Trophoblast cell (in vitro differentiated cells and primary cell): ENCODE measurements at regions not wholly inside any gene's neighbourhood (a gene's known extent, or its start where the extent isn't known, plus 50 kb on each side); places are given as distances from the start of the nearest gene placed in this dataset.
"Not testable (repeated sequence)": the region's sequence is repeated elsewhere in the genome, so short reads cannot be mapped to it uniquely, and the experiment has no call there.

Source experiments
- DNase-seq, 2 donors: peaks; one replicate each; pipeline ENCODE4 v3.0.0-alpha.2; 2016
- H2AFZ ChIP-seq: 2 replicates; pipeline ENCODE4 v1.6.1; 2013; ENCODE audit warnings: low read length, moderate library complexity, mild to moderate bottlenecking; ENCODE audit not compliant: insufficient read depth, poor library complexity
- H2AK5ac ChIP-seq: 2 replicates; pipeline ENCODE4 v1.6.1; 2013; ENCODE audit warnings: mild to moderate bottlenecking, low read length
- H2BK120ac ChIP-seq: 2 replicates; pipeline ENCODE4 v1.6.1; 2013; ENCODE audit warnings: low read length, mild to moderate bottlenecking, moderate library complexity; ENCODE audit not compliant: insufficient read depth, poor library complexity
- H2BK12ac ChIP-seq: 2 replicates; pipeline ENCODE4 v1.6.1; 2013; ENCODE audit warnings: mild to moderate bottlenecking, low read length, moderate library complexity
- H2BK5ac ChIP-seq: 2 replicates; pipeline ENCODE4 v1.6.1; 2013; ENCODE audit warnings: low read length, low read depth, moderate library complexity, mild to moderate bottlenecking; ENCODE audit not compliant: poor library complexity
- H3K14ac ChIP-seq: 2 replicates; pipeline ENCODE4 v1.6.1; 2013; ENCODE audit warnings: mild to moderate bottlenecking, low read length
- H3K18ac ChIP-seq: 2 replicates; pipeline ENCODE4 v1.6.1; 2013; ENCODE audit warnings: mild to moderate bottlenecking, low read length
- H3K23ac ChIP-seq: 2 replicates; pipeline ENCODE4 v1.6.1; 2013; ENCODE audit warnings: low read length
- H3K27ac ChIP-seq: 2 replicates; pipeline ENCODE4 v1.5.1; 2013; ENCODE audit warnings: low read depth, mild to moderate bottlenecking, inconsistent platforms, low read length, moderate library complexity
- H3K27me3 ChIP-seq: 2 replicates; pipeline ENCODE4 v1.6.1; 2013; ENCODE audit warnings: inconsistent platforms, mild to moderate bottlenecking, low read length, moderate library complexity; ENCODE audit not compliant: insufficient read depth
- H3K36me3 ChIP-seq, 2 experiments: 1 replicate in 1 of 2; 2 replicates in 1 of 2; pipeline ENCODE4 v1.6.1; 2013; ENCODE audit warnings: low read length in 2 of 2, mild to moderate bottlenecking in 2 of 2, moderate library complexity in 1 of 2; ENCODE audit not compliant: insufficient read depth in 2 of 2, control insufficient read depth in 1 of 2
- H3K4ac ChIP-seq: 2 replicates; pipeline ENCODE4 v1.6.1; 2013; ENCODE audit warnings: low read depth, mild to moderate bottlenecking, low read length, moderate library complexity
- H3K4me1 ChIP-seq, 2 experiments: 1 replicate in 1 of 2; 2 replicates in 1 of 2; pipeline ENCODE4 v1.6.1; 2013; ENCODE audit warnings: low read length in 2 of 2, mild to moderate bottlenecking in 2 of 2, moderate library complexity in 1 of 2; ENCODE audit not compliant: insufficient read depth in 2 of 2, control insufficient read depth in 1 of 2
- H3K4me2 ChIP-seq: 2 replicates; pipeline ENCODE4 v1.6.1; 2013; ENCODE audit warnings: inconsistent platforms, mild to moderate bottlenecking, low read length, moderate library complexity
- H3K4me3 ChIP-seq: 2 replicates; pipeline ENCODE4 v1.5.1; 2013; ENCODE audit warnings: mild to moderate bottlenecking, low read depth, low read length, inconsistent platforms
- H3K79me1 ChIP-seq: one replicate; pipeline ENCODE4 v1.6.1; 2013; ENCODE audit warnings: low read length
- H3K79me2 ChIP-seq: 2 replicates; pipeline ENCODE4 v1.6.1; 2013; ENCODE audit warnings: low read length, mild to moderate bottlenecking; ENCODE audit not compliant: control insufficient read depth, insufficient read depth, poor library complexity
- H3K9ac ChIP-seq: 2 replicates; pipeline ENCODE4 v1.6.1; 2013; ENCODE audit warnings: mild to moderate bottlenecking, low read length
- H3K9me3 ChIP-seq: 2 replicates; pipeline ENCODE4 v1.6.1; 2013; ENCODE audit warnings: low read depth, mild to moderate bottlenecking, control low read depth, inconsistent platforms, low read length; ENCODE audit not compliant: insufficient read depth
- H4K12ac ChIP-seq: 2 replicates; pipeline ENCODE4 v1.6.1; 2013; ENCODE audit warnings: low read depth, mild to moderate bottlenecking, low read length, moderate library complexity
- H4K8ac ChIP-seq: 2 replicates; pipeline ENCODE4 v1.6.1; 2013; ENCODE audit warnings: low read depth, mild to moderate bottlenecking, low read length, moderate library complexity
- H4K91ac ChIP-seq: one replicate; pipeline ENCODE4 v1.6.1; 2013; ENCODE audit warnings: low read depth, mild to moderate bottlenecking, low read length, moderate library complexity
- WGBS: extraction: QIAGEN DNeasy Blood & Tissue Kit; methylation state at CpG from one replicate; pipeline ENCODE4 v1.1.7; 2013; ENCODE audit warnings: missing lambda C conversion rate; ENCODE audit not compliant: insufficient read length, insufficient coverage; ENCODE audit errors: extremely low coverage; 5-methylcytosine and 5-hydroxymethylcytosine counted together

- Histone ChIP-seq H3K79me2 (no peaks in the 10 kb centered on the region), H3K4me2 (no peak overlapping the region), H2BK12ac (no peak overlapping the region), H3K27ac (no peak overlapping the region), H3K27me3 (no peaks in the 10 kb centered on the region), H4K8ac (no peak overlapping the region), H3K36me3 (no peaks in the 10 kb centered on the region), H3K4ac (no peak overlapping the region), H2AK5ac (no peak overlapping the region), H2AFZ (no peak overlapping the region), H3K23ac (no peak overlapping the region), H3K79me1 (no peaks in the 10 kb centered on the region), H3K9me3 (no peaks in the 10 kb centered on the region), H3K4me3 (no peak overlapping the region), H2BK120ac (no peak overlapping the region), H4K12ac (no peak overlapping the region), H3K14ac (no peak overlapping the region), H3K9ac (no peak overlapping the region), H4K91ac (no peak overlapping the region), H2BK5ac (no peak overlapping the region), H3K18ac (no peak overlapping the region), H3K4me1 (no peaks in the 10 kb centered on the region)
- WGBS = no CpG with 5 or more reads among the region's 3 CpGs
- no peak for DNase-seq
Observed at GRCh38 chr4:115965588-115965987, 852.2 kb upstream of the NDST4 start.

- not testable (repeated sequence) for DNase-seq
Observed at GRCh38 chr4:115956054-115956796, 842.8 kb upstream of the NDST4 start.

GRCh38 chr4:115950806-115951205, 837.4 kb upstream of the NDST4 start:
- Histone ChIP-seq H3K4me1 (no peaks in the 10 kb centered on the region), H3K9me3 (no peaks in the 10 kb centered on the region), H2BK12ac (no peak overlapping the region), H4K91ac (no peak overlapping the region), H4K12ac (no peak overlapping the region), H3K23ac (no peak overlapping the region), H3K14ac (no peak overlapping the region), H3K79me2 (no peaks in the 10 kb centered on the region), H3K27ac (no peak overlapping the region), H3K4me2 (no peak overlapping the region), H2BK120ac (no peak overlapping the region), H3K4ac (no peak overlapping the region), H3K4me3 (no peak overlapping the region), H4K8ac (no peak overlapping the region), H2BK5ac (no peak overlapping the region), H3K79me1 (no peaks in the 10 kb centered on the region), H3K36me3 (no peaks in the 10 kb centered on the region), H3K18ac (no peak overlapping the region), H2AFZ (no peak overlapping the region), H2AK5ac (no peak overlapping the region), H3K27me3 (no peaks in the 10 kb centered on the region), H3K9ac (no peak overlapping the region)
- WGBS = no CpG with 5 or more reads among the region's 10 CpGs
- DNase-seq = no peak

More at GRCh38 chr4:115956054-115956796, 842.8 kb upstream of the NDST4 start:
- H3K23ac ChIP-seq, H2BK120ac ChIP-seq, H3K4me1 ChIP-seq, H4K8ac ChIP-seq, H2BK5ac ChIP-seq, H3K79me1 ChIP-seq, H2AK5ac ChIP-seq, H3K27ac ChIP-seq, H4K91ac ChIP-seq, H3K4me3 ChIP-seq, H3K4me2 ChIP-seq, H3K14ac ChIP-seq, H2AFZ ChIP-seq, H4K12ac ChIP-seq, H3K36me3 ChIP-seq, H3K79me2 ChIP-seq, H3K9me3 ChIP-seq, H3K9ac ChIP-seq, H3K4ac ChIP-seq, H3K27me3 ChIP-seq, H2BK12ac ChIP-seq, H3K18ac ChIP-seq: not testable (repeated sequence)
- WGBS = no CpG with 5 or more reads among the region's 6 CpGs

GRCh38 chr4:115949974-115950743, 836.7 kb upstream of the NDST4 start:
- H3K36me3 ChIP-seq, H3K14ac ChIP-seq, H2BK5ac ChIP-seq, H4K12ac ChIP-seq, H3K9ac ChIP-seq, DNase-seq, H3K4me1 ChIP-seq, H2BK120ac ChIP-seq, H3K4me2 ChIP-seq, H2AK5ac ChIP-seq, H3K27me3 ChIP-seq, H3K4me3 ChIP-seq, H3K18ac ChIP-seq, H3K4ac ChIP-seq, H3K23ac ChIP-seq, H3K9me3 ChIP-seq, H4K91ac ChIP-seq, H3K79me2 ChIP-seq, H3K27ac ChIP-seq, H3K79me1 ChIP-seq, H2BK12ac ChIP-seq, H4K8ac ChIP-seq, H2AFZ ChIP-seq: not testable (repeated sequence)
- no CpG with 5 or more reads among the region's 3 CpGs for WGBS
